HEK293 (cell line): ENCODE measurements at regions not wholly inside any gene's neighbourhood (a gene's known extent, or its start where the extent isn't known, plus 50 kb on each side); places are given as distances from the start of the nearest gene placed in this dataset.

Source experiments
- CTCF ChIA-PET: fragments of 350-600 bp; formaldehyde crosslinking; extraction: SDS; loops from one replicate; lab custom pipeline; 2021; ENCODE audit warnings: antibody characterized with exemption; lab: Yijun Ruan, JAX
- POLR2A ChIA-PET: fragments of 300-600 bp; formaldehyde crosslinking; extraction: SDS; loops from one replicate; lab custom pipeline; 2020; ENCODE audit warnings: antibody characterized with exemption, inconsistent platforms; lab: Yijun Ruan, JAX
- H3K27ac ChIP-seq: fragments of 200-500 bp; sonication (Bioruptor generic); 2 replicates; pipeline ENCODE4 v1.5.1; 2014; ENCODE audit warnings: low read depth, low read length, control low read depth, inconsistent platforms; ENCODE audit errors: extremely low read depth
- H3K36me3 ChIP-seq, 2 experiments: fragments of 200-500 bp in 1 of 2; sonication (Bioruptor generic) in 1 of 2; 1 replicate in 1 of 2; 2 replicates in 1 of 2; pipeline ENCODE4 v1.5.1; 2014 to 2017; ENCODE audit warnings: inconsistent platforms in 2 of 2, low read length in 2 of 2; ENCODE audit not compliant: control insufficient read depth in 2 of 2, insufficient read depth in 1 of 2
- H3K4me1 ChIP-seq: fragments of 200-500 bp; sonication (Bioruptor generic); 2 replicates; pipeline ENCODE4 v1.5.1; 2014; ENCODE audit warnings: mild to moderate bottlenecking, low read length, inconsistent platforms; ENCODE audit not compliant: control insufficient read depth, insufficient read depth
- H3K4me3 ChIP-seq: 2 replicates; pipeline ENCODE4 v1.5.1; 2011; ENCODE audit warnings: low read depth, mild to moderate bottlenecking, control low read depth, low read length, moderate library complexity
- H3K9me3 ChIP-seq: fragments of 200-500 bp; sonication (Bioruptor generic); 2 replicates; pipeline ENCODE4 v1.5.1; 2014; ENCODE audit warnings: low read depth, low read length, inconsistent platforms; ENCODE audit not compliant: control insufficient read depth, insufficient read depth
- CTCF ChIP-seq: fragments of 450-650 bp; formaldehyde crosslinking; IDR thresholded peaks from 2 replicates; pipeline ENCODE4 v1.5.1; 2016; ENCODE audit warnings: missing biosample characterization, missing genetic modification characterization
- HOXA7 ChIP-seq: sonication (generic); formaldehyde crosslinking; IDR thresholded peaks from 2 replicates; pipeline ENCODE4 v1.8.1; 2022; ENCODE audit warnings: missing genetic modification reagents, borderline replicate concordance
- HOXC10 ChIP-seq: sonication (generic); formaldehyde crosslinking; IDR thresholded peaks from 2 replicates; pipeline ENCODE4 v1.8.1; 2023; ENCODE audit warnings: mild to moderate bottlenecking, missing genetic modification reagents
- IKZF3 ChIP-seq: fragments of 450-650 bp; IDR thresholded peaks from 2 replicates; pipeline ENCODE4 v1.5.0; 2018; ENCODE audit warnings: missing biosample characterization, mild to moderate bottlenecking, missing genetic modification characterization, moderate library complexity
- KLF1 ChIP-seq: fragments of 450-650 bp; formaldehyde crosslinking; IDR thresholded peaks from 2 replicates; pipeline ENCODE4 v1.5.1; 2016; ENCODE audit warnings: missing biosample characterization, missing genetic modification characterization
- MYNN ChIP-seq: fragments of 450-650 bp; formaldehyde crosslinking; IDR thresholded peaks from 2 replicates; pipeline ENCODE4 v1.5.1; 2016; ENCODE audit warnings: missing biosample characterization, missing genetic modification characterization, borderline replicate concordance
- RBAK ChIP-seq: fragments of 450-650 bp; formaldehyde crosslinking; IDR thresholded peaks from 2 replicates; pipeline ENCODE4 v1.5.1; 2016; ENCODE audit warnings: missing biosample characterization, missing genetic modification characterization
- TCF7L2 ChIP-seq: IDR thresholded peaks from 2 replicates; pipeline ENCODE4 v1.6.1; 2011; ENCODE audit warnings: low read depth, mild to moderate bottlenecking, inconsistent platforms, low read length, moderate library complexity, borderline replicate concordance
- TRIM28 ChIP-seq: IDR thresholded peaks from 2 replicates; pipeline ENCODE4 v1.6.1; 2011; ENCODE audit warnings: low read length, control low read depth, borderline replicate concordance
- YY2 ChIP-seq: fragments of 450-650 bp; formaldehyde crosslinking; IDR thresholded peaks from 2 replicates; pipeline ENCODE4 v1.5.1; 2016; ENCODE audit warnings: missing biosample characterization, missing genetic modification characterization
- ZBTB44 ChIP-seq: fragments of 450-650 bp; IDR thresholded peaks from 2 replicates; pipeline ENCODE4 v1.5.1; 2018; ENCODE audit warnings: missing biosample characterization, mild to moderate bottlenecking, missing genetic modification characterization
- ZBTB8A ChIP-seq: fragments of 450-650 bp; formaldehyde crosslinking; IDR thresholded peaks from 2 replicates; pipeline ENCODE4 v1.5.1; 2016; ENCODE audit warnings: missing biosample characterization, missing genetic modification characterization
- ZFHX2 ChIP-seq: fragments of 450-650 bp; formaldehyde crosslinking; conservative IDR thresholded peaks from 2 replicates; pipeline ENCODE4 v1.5.1; 2016; ENCODE audit warnings: missing biosample characterization, missing genetic modification characterization
- ZFP3 ChIP-seq: fragments of 450-650 bp; formaldehyde crosslinking; IDR thresholded peaks from 2 replicates; pipeline ENCODE4 v1.5.1; 2016; ENCODE audit warnings: low read depth, missing biosample characterization, missing genetic modification characterization
- ZNF132 ChIP-seq: fragments of 450-650 bp; formaldehyde crosslinking; IDR thresholded peaks from 2 replicates; pipeline ENCODE4 v1.5.1; 2017; ENCODE audit warnings: missing biosample characterization, missing genetic modification characterization, borderline replicate concordance
- ZNF146 ChIP-seq: fragments of 450-650 bp; formaldehyde crosslinking; IDR thresholded peaks from 2 replicates; pipeline ENCODE4 v1.5.1; 2016; ENCODE audit warnings: missing biosample characterization, missing genetic modification characterization
- ZNF155 ChIP-seq: fragments of 450-650 bp; formaldehyde crosslinking; IDR thresholded peaks from 2 replicates; pipeline ENCODE4 v1.5.1; 2016; ENCODE audit warnings: missing biosample characterization, missing genetic modification characterization
- ZNF292 ChIP-seq: fragments of 450-650 bp; formaldehyde crosslinking; IDR thresholded peaks from 2 replicates; pipeline ENCODE4 v1.5.1; 2016; ENCODE audit warnings: low read depth, missing biosample characterization, missing genetic modification characterization, borderline replicate concordance
- ZNF530 ChIP-seq: fragments of 450-650 bp; formaldehyde crosslinking; IDR thresholded peaks from 2 replicates; pipeline ENCODE4 v1.5.1; 2016; ENCODE audit warnings: low read depth, missing biosample characterization, missing genetic modification characterization
- ZNF560 ChIP-seq: fragments of 450-650 bp; formaldehyde crosslinking; IDR thresholded peaks from 2 replicates; pipeline ENCODE4 v1.5.1; 2017; ENCODE audit warnings: missing biosample characterization, missing genetic modification characterization, borderline replicate concordance
- ZNF600 ChIP-seq: fragments of 450-650 bp; formaldehyde crosslinking; IDR thresholded peaks from 2 replicates; pipeline ENCODE4 v1.5.1; 2016; ENCODE audit warnings: missing biosample characterization, missing genetic modification characterization
- ZNF610 ChIP-seq: fragments of 450-650 bp; formaldehyde crosslinking; IDR thresholded peaks from 2 replicates; pipeline ENCODE4 v1.5.1; 2016; ENCODE audit warnings: missing biosample characterization, missing genetic modification characterization, borderline replicate concordance
- ZNF623 ChIP-seq: fragments of 450-650 bp; formaldehyde crosslinking; IDR thresholded peaks from 2 replicates; pipeline ENCODE4 v1.5.1; 2016; ENCODE audit warnings: missing biosample characterization, missing genetic modification characterization
- ZNF677 ChIP-seq: fragments of 450-650 bp; IDR thresholded peaks from 2 replicates; pipeline ENCODE4 v1.5.0; 2018; ENCODE audit warnings: missing biosample characterization, mild to moderate bottlenecking, missing genetic modification characterization, moderate library complexity
- ZNF747 ChIP-seq: fragments of 450-650 bp; formaldehyde crosslinking; IDR thresholded peaks from 2 replicates; pipeline ENCODE4 v1.5.1; 2016; ENCODE audit warnings: missing biosample characterization, missing genetic modification characterization
- ZNF76 ChIP-seq: fragments of 450-650 bp; formaldehyde crosslinking; IDR thresholded peaks from 2 replicates; pipeline ENCODE4; 2016; ENCODE audit warnings: low read depth, missing biosample characterization, missing genetic modification characterization, borderline replicate concordance
- ZNF792 ChIP-seq: fragments of 450-650 bp; formaldehyde crosslinking; IDR thresholded peaks from 2 replicates; pipeline ENCODE4 v1.5.1; 2016; ENCODE audit warnings: missing biosample characterization, missing genetic modification characterization
- ZSCAN4 ChIP-seq: fragments of 450-650 bp; formaldehyde crosslinking; IDR thresholded peaks from 2 replicates; pipeline ENCODE4 v1.5.1; 2017; ENCODE audit warnings: missing biosample characterization, missing genetic modification characterization

GRCh38 chr7:86328801-86329433 is 314.8 kb upstream of the GRM3 start:
- no peak for TF ChIP-seq ZBTB8A (tag by site-specific recombination)
- TF ChIP-seq YY2 (tag by site-specific recombination), result no peak
- TF ChIP-seq TRIM28, result no peak
- no peak for TF ChIP-seq ZNF132 (tag by site-specific recombination)
- TF ChIP-seq IKZF3 (tag by site-specific recombination), result no peak
- TF ChIP-seq ZNF146 (tag by site-specific recombination), result no peak
- no peak for TF ChIP-seq ZFHX2 (tag by site-specific recombination)
- TF ChIP-seq ZNF623, result no peak
- no peak for TF ChIP-seq ZNF530 (tag by site-specific recombination)
- Histone ChIP-seq H3K36me3 (no peaks in the 10 kb centered on the region), H3K4me3 (no peak overlapping the region), H3K27ac (no peak overlapping the region), H3K4me1 (no peaks in the 10 kb centered on the region), H3K9me3 (no peaks in the 10 kb centered on the region)
- CTCF ChIA-PET, result no interaction called here
- POLR2A ChIA-PET, result no interaction called here

GRCh38 chr7:86326847-86327246 is 316.9 kb upstream of the GRM3 start:
- ChIA-PET POLR2A (no interaction called here), CTCF (no interaction called here)
- no peaks in the 10 kb centered on the region for H3K4me1 ChIP-seq
- H3K4me3 ChIP-seq, result no peak overlapping the region
- no peak overlapping the region for H3K27ac ChIP-seq
- H3K9me3 ChIP-seq, result no peaks in the 10 kb centered on the region
- no peaks in the 10 kb centered on the region for H3K36me3 ChIP-seq
- TF ChIP-seq ZNF600 (tag by site-specific recombination) (no peak), ZNF677 (tag by site-specific recombination) (no peak), ZNF560 (tag by site-specific recombination) (no peak), ZNF292 (no peak), ZNF155 (tag by site-specific recombination) (no peak), RBAK (tag by site-specific recombination) (no peak), MYNN (tag by site-specific recombination) (no peak), TCF7L2 (no peak), ZBTB8A (tag by site-specific recombination) (no peak), ZSCAN4 (tag by site-specific recombination) (no peak), HOXA7 (CRISPR knock-in tag) (no peak)
- TF ChIP-seq, all 188 proteins: peak for 0

GRCh38 chr7:86320889-86321288 is 322.8 kb upstream of the GRM3 start:
- no peaks in the 10 kb centered on the region for H3K36me3 ChIP-seq
- no peak for TF ChIP-seq ZNF747 (tag by site-specific recombination)
- TF ChIP-seq KLF1 (tag by site-specific recombination), result no peak
- TF ChIP-seq ZNF792, result no peak
- no peak for TF ChIP-seq ZBTB44
- no peak for TF ChIP-seq ZFP3 (tag by site-specific recombination)
- no peak for TF ChIP-seq CTCF (tag by site-specific recombination)
- TF ChIP-seq ZNF132 (tag by site-specific recombination), result no peak
- TF ChIP-seq ZNF610 (tag by site-specific recombination), result no peak
- TF ChIP-seq HOXC10 (CRISPR knock-in tag), result no peak
- no peak for TF ChIP-seq ZNF76 (tag by site-specific recombination)
- TF ChIP-seq, all 188 proteins: peak for 0
- Histone ChIP-seq H3K4me3 (no peak overlapping the region), H3K27ac (no peak overlapping the region), H3K4me1 (no peaks in the 10 kb centered on the region), H3K9me3 (no peaks in the 10 kb centered on the region)
- CTCF ChIA-PET, result interaction anchor here (0.7 kb wide), 1 partner anchor 490 kb away, joined by 3 read pairs; no protein-coding TSS in a partner anchor
- POLR2A ChIA-PET, result no interaction called here
